Fibroblast of the conjunctiva (primary cell): ENCODE measurements at regions not wholly inside any gene's neighbourhood (a gene's known extent, or its start where the extent isn't known, plus 50 kb on each side); places are given as distances from the start of the nearest gene placed in this dataset.

Experiments
- DNase-seq: peaks from one replicate; pipeline ENCODE4 v3.0.0-alpha.2; 2010; ENCODE audit warnings: low read depth

- DNase-seq = no peak
These were observed 203.5 kb downstream of the CBLN1 start for GRCh38 chr16:49078104-49078503.

GRCh38 chr16:49075709-49076108, 205.9 kb downstream of the CBLN1 start:
- no peak for DNase-seq

DNA sequence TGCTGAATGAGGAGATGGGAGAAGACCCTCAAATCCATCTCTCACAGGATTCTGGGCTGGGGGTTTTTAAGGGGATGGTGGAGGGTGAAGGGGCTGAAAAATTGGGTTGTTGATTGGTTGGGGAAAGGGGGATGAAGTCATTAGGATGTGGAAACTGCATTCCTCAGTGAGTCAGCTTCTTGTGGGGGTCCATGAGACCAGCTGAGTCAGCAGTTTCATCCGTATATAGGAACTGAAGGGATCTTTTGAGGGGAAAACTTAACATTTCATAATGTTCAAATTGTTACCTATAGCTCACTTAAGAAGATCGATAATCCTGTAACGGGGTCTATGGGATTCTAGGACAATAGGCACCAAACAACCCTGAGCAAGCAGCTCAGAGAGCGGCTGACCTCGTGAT, 213.4 kb downstream of the CBLN1 start:
- DNase-seq = no peak

DNA sequence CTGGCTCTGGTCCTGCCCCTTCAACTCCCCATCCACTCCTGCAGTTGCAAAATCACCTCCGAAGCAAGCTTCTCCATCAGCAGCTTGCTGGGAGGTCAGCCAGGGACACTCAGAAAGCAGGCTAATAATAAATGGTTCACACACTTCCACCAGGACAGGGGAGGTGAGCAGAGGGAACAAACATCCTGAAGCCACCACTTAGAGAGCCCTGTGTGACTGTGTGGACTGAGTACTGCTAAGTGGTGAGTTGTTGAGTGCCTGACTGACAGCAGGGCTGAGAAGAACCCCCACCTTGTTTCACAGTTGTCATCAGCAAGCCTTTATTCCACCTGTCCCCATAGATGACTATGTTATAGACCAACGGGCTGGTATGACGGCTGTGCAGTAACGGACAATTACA, 213.9 kb downstream of the CBLN1 start:
- DNase-seq = no peak

GRCh38 chr16:49061137-49061714, 220.4 kb downstream of the CBLN1 start:
- DNase-seq = no peak

DNA sequence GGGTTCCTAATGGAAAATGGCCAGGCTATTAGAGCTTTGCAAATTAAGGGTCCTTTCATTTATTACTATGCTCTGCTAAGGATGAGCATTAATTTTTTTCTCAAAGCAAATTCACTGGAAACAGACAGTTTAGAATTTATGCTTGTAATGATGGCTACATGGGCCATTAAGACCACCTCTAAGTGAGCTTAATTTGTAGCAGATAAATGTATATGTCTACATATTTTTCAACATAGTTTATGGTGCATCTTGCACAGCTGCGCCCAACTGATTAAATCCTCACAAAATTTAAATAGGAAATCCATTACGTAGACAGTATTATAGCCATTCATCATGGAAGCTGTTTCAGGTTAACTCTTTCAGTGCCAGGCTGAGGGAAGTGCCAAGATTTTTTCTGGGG, 220.9 kb downstream of the CBLN1 start:
- no peak for DNase-seq

DNA sequence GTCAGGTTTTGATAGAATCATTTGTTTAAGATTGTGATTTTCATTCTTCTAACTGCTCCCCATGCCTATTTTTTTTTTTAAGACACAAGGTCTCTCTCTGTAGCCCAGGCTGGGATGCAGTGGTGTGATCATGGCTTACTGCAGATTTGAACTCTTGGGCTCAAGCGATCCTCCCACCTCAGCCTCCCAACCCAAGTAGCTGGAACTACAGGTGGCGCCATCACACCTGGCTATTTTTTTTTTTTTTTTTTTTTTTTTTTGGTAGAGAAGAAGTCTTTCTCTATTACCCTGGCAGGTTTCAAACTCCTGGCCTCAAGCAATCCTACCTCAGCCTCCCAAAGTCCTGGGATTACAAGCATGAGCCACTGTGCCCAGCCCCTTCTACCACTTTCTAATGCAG, 223.3 kb downstream of the CBLN1 start:
- no peak for DNase-seq

DNA sequence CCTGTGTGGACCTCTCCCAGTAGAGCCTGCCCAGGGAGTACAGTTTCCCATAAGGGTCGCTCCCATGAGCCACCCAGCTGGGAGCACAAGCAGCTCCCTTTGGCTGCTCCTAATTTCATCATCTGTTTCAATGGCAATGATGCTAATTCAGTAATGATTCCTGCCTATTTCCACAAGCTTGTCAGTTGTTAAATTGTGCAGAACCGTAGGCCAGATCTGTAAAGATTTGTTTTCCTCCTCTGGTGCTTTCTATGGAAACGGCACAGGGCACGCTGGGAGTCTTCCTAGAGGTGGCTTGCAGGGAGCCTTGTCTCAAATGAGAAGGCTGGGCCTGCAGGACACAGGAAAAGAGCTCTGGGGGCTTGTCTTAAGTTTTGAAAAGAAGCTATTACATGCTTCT, 223.7 kb downstream of the CBLN1 start:
- no peak for DNase-seq

- no peak for DNase-seq
These were observed 224.2 kb downstream of the CBLN1 start for GRCh38 chr16:49057391-49057790.

DNA sequence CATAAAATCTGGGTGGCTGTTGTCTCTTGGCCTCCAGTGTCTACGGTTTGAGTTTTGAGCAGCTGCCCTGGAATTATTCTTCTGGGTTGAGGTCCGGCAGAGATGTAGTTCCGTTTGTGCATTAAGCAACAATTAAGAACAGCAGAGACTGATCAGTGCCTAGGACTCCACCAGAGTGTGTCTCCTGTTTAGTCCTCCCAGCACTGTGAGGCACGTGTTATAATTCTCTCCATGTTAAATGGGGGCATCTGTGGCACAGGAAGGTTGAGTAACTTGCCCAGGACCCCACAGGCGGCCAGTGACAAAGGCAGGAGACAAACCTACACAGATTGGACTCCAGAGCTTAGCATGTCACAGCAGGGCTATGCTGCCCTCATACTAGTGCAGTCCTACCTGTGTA, 225.1 kb downstream of the CBLN1 start:
- DNase-seq = no peak

GRCh38 chr16:49055824-49056545, 225.7 kb downstream of the CBLN1 start:
- DNase-seq = no peak

- no peak for DNase-seq
These were observed 226.3 kb downstream of the CBLN1 start for GRCh38 chr16:49055291-49055690.

- DNase-seq = no peak
These were observed 227.0 kb downstream of the CBLN1 start for GRCh38 chr16:49054606-49055005.

DNA sequence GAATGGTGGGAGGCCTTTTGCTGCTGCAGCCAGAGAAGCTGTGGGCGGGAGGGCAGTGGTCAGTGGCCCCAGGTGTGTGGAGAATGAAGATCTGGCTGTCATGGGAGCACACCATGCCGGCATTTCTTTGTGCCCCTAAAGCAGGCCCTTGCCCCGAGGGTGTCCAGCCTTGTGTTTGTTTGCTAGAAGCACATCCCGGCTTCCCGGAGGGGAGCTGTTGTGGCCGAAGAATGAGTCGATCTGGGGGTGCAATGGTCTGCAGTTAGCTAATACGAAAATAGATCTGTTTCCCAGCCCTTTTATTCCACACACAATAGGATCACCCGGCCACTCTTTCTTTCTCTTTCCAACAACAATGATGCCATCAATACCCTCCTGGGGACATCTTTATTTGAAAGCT, 228.8 kb downstream of the CBLN1 start:
- DNase-seq = no peak

DNA sequence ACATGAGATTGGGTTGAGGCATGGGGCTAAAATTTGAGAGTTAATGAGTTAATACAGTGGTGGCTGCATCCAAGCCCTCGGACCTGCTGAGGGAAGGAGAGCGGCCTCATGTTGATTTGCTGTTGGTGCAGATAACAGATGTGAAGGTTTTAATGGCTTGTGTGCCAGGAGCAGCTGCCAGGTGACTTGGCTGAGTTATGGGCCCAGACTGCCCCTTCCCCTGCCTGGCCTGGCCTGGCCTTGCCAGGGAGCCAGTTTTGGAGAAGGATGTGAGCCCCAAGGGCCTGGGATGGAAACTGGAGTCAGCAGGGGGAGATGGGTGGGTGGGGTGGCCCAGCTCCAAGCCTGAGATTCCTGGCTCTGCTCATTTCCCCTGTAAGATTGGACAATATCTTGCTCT, 230.1 kb downstream of the CBLN1 start:
- DNase-seq = no peak

- no peak for DNase-seq
These were observed 231.0 kb downstream of the CBLN1 start for GRCh38 chr16:49050607-49051006.

DNA sequence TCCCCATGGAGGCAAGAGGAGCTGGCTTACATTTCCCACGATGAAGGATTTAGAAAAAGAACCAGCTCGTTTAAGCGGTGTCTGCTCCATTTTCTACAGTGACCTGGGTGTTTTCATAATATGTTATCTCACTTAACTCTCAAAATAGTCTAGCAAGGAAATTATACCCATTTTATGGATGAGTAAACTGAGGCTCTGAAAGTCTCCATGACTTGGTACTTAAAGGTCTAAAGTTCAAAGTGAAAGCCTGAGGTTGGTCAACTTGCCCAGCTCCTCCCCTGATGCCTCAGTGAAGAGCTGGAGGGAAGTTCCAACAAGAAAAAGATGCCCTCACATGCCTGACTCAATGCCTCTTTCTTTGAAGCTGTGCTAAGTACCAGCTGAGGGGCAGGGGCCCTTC, 232.0 kb downstream of the CBLN1 start:
- DNase-seq = no peak

DNA sequence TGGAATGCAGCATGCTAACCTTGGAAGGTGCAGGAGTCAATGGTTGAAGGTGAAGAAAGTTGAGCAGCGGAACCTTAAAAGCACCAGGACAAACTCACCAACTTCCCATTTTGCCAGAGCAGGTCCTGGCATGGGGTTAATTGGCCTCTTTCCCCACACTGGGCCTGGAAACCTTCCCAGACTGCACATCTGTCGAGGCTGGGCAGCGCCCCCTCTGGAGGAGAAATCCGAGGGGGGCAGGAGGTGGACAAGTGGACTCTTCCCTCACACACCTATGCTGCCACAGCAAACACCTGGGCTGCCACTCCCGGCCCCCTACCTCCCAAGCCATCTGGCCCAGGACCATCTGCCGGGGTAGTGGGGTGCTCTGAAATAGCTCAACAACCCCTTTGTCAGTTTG, 232.4 kb downstream of the CBLN1 start:
- DNase-seq = no peak

DNA sequence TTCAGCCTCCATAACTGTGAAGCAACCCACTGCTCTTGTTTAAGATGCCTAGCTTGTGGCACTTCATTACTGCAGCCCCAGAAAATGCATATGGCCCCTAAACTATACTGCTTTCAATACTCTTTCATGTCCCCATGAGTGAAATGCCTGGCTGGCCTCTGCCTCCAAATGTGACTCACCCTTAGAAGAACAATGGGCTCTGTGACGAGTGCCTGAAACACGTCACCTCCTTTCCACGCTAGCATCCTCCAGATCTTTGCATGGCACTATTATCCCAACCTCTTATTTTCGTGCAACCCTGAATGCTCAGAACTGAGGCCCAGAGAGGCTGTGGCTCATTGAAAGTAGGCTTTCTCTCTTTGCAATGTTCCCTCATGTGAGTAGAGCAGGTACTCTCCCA, 233.1 kb downstream of the CBLN1 start:
- DNase-seq = no peak

GRCh38 chr16:49036126-49036525, 245.5 kb downstream of the CBLN1 start:
- DNase-seq = no peak

DNA sequence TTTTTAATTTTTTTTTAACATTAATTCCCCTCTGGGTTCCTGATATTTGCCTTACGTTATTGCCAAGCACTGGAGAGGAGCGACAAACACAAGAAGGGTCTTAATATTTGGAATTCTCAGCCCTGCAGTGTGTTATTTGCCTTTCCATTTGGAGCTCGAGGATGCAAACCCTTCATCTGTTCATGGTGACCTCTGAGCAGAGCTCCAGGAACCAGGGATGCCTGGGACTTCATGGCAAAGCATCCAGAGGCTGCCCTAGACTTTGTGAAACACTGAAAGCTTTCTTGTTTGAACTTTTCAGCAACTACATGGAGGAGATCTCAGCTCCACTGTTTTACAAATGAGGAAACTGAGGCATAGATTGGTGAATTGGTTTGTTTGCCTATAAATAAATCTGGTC, 254.2 kb downstream of the CBLN1 start:
- no peak for DNase-seq

DNA sequence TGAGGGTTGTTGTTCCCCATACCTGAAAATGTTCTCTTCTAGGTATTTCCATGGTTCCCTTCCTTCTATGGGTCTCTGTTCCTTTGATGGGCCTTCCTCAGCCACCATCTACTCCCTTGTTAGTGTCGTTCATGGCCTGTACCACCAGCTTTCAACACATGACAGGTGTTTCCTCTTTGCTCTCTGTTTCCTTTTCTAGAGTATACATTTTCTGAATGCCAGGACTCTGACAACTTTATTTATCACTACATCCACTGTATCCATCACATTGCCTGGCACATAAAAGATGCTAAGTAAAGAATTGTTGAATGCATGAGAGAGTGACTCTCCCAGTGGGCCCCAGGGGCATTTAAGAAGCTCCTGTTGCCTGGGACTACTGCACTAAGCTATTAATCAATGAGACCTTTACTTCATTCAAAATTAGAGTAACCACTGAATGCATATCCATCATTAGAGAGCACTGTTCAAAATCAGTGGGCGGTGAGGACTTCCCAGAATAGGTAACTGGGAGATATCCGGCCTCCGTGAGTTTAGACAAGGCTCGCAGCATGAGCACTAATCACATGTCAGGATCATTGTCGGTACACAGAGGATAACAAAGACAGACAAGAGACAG, 255.0 kb downstream of the CBLN1 start:
- DNase-seq = no peak

DNA sequence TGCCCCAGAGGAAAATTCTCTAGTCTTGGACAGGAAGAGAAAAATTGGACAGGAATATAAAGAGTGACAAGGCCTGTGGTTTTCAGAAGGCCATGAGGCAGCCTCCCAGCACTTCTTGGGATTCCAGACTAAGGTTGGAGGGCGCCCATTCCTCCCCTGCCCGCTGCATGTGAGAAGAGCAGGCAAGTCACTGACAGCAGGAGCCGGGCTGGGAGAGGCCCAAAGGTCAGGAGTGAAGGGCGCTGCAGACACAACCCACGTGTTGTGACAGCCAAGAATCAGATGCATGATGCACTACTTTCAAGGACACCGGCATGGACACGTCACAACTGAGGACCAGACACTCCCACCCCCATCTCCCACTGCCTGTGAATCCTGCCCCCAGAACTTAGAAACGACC, 256.7 kb downstream of the CBLN1 start:
- no peak for DNase-seq

GRCh38 chr16:49024016-49024415, 257.6 kb downstream of the CBLN1 start:
- no peak for DNase-seq
